GM21737 (cell line): ENCODE measurements at regions not wholly inside any gene's neighbourhood (a gene's known extent, or its start where the extent isn't known, plus 50 kb on each side); places are given as distances from the start of the nearest gene placed in this dataset.

Source experiments
- ATAC-seq: cut with Tn5 transposase; IDR thresholded peaks from one replicate; pipeline ENCODE4 v1.9.1; 2021; ENCODE audit warnings: mild to moderate bottlenecking, moderate library complexity; ENCODE audit not compliant: unreplicated experiment

GRCh38 chr1:239538239-239538988 lies 152.0 kb downstream of the CHRM3 start:
- ATAC-seq: no peak

- ATAC-seq: no peak
These were observed 152.7 kb downstream of the CHRM3 start for GRCh38 chr1:239539051-239539450.

GRCh38 chr1:239539812-239540211 lies 153.4 kb downstream of the CHRM3 start:
- ATAC-seq: no peak

- no peak for ATAC-seq
These were observed 157.5 kb downstream of the CHRM3 start for GRCh38 chr1:239543873-239544272.

- no peak for ATAC-seq
These were observed 159.1 kb downstream of the CHRM3 start for GRCh38 chr1:239545466-239545865.

- no peak for ATAC-seq
These were observed 161.6 kb downstream of the CHRM3 start for GRCh38 chr1:239547987-239548386.

GRCh38 chr1:239550178-239550577 lies 163.8 kb downstream of the CHRM3 start:
- no peak for ATAC-seq

- no peak for ATAC-seq
These were observed 169.0 kb downstream of the CHRM3 start for GRCh38 chr1:239555350-239555749.

- no peak for ATAC-seq
These were observed 172.2 kb downstream of the CHRM3 start for GRCh38 chr1:239558559-239558958.

- ATAC-seq: no peak
These were observed 172.6 kb downstream of the CHRM3 start for GRCh38 chr1:239558991-239559390.

- no peak for ATAC-seq
These were observed 174.6 kb downstream of the CHRM3 start for GRCh38 chr1:239560921-239561320.

GRCh38 chr1:239562095-239562494 lies 175.7 kb downstream of the CHRM3 start:
- ATAC-seq: no peak

GRCh38 chr1:239563681-239564080 lies 177.3 kb downstream of the CHRM3 start:
- ATAC-seq: no peak

GRCh38 chr1:239566074-239566473 lies 179.7 kb downstream of the CHRM3 start:
- ATAC-seq: no peak

GRCh38 chr1:239570878-239571277 lies 184.5 kb downstream of the CHRM3 start:
- ATAC-seq: no peak

- no peak for ATAC-seq
These were observed 185.8 kb downstream of the CHRM3 start for GRCh38 chr1:239572183-239572582.

GRCh38 chr1:239574112-239574511 lies 187.7 kb downstream of the CHRM3 start:
- no peak for ATAC-seq

- ATAC-seq: no peak
These were observed 188.7 kb downstream of the CHRM3 start for GRCh38 chr1:239575113-239575512.

- no peak for ATAC-seq
These were observed 197.2 kb downstream of the CHRM3 start for GRCh38 chr1:239583536-239583935.

- ATAC-seq: no peak
These were observed 199.8 kb downstream of the CHRM3 start for GRCh38 chr1:239586128-239586527.

GRCh38 chr1:239587066-239587465 lies 200.7 kb downstream of the CHRM3 start:
- no peak for ATAC-seq

- ATAC-seq: no peak
These were observed 201.4 kb downstream of the CHRM3 start for GRCh38 chr1:239587574-239588369.
